ENCODE measurements at regions not wholly inside any gene's neighbourhood (a gene's known extent, or its start where the extent isn't known, plus 50 kb on each side); places are given as distances from the start of the nearest gene placed in this dataset.
"Not testable (repeated sequence)": the region's sequence is repeated elsewhere in the genome, so short reads cannot be mapped to it uniquely, and the experiment has no call there.

DNA sequence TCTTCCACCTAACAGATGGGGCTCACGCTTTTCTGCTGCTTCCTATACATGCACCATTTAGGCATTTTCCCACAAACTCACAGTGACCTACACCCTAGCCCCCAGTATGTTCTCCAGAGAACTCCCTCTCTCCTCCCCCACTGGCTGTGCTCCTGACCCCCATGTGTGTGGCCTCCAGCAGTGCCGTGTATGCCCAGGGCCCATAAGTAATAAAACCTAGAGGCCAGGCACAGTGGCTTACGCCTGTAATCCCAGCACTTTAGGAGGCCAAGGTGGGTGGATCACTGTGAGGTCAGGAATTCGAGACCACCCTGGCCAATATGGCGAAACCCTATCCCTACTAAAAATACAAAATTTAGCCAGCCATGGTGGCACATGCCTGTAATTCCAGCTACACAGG lies 54.7 kb upstream of the NXT1 start:
- peak overlapping the region; percentile 36 to 77 for H3K27ac ChIP-seq
- H3K4me1 ChIP-seq = peaks cover 66% of the 10 kb centered on the region
- 79 to 88% methylated on average over 5 of the region's 5 CpGs for WGBS, 2 donors

DNA sequence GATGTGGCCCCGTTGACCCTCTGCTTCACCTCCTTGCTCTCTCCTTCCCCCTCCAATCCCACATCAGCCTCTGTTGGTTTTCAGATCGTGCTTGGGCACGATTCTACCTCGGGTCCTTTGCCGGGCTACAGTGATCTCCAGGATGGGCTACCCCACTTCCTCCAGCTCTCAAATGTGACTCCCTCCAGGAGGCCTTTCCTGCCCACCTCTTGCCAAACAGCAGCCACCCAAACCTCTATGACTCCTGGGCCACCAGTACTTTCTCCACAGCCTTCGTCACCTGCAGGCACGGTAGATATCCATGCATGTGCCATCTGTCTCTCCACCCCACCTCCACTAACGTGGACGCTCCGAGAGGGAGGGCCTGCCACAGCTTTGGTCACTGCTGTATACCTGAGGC lies 55.9 kb upstream of the NXT1 start:
- TF ChIP-seq POLR2A (IDR thresholded peaks at IDR 0.05) = no peak
- TF ChIP-seq, protein P1, sequence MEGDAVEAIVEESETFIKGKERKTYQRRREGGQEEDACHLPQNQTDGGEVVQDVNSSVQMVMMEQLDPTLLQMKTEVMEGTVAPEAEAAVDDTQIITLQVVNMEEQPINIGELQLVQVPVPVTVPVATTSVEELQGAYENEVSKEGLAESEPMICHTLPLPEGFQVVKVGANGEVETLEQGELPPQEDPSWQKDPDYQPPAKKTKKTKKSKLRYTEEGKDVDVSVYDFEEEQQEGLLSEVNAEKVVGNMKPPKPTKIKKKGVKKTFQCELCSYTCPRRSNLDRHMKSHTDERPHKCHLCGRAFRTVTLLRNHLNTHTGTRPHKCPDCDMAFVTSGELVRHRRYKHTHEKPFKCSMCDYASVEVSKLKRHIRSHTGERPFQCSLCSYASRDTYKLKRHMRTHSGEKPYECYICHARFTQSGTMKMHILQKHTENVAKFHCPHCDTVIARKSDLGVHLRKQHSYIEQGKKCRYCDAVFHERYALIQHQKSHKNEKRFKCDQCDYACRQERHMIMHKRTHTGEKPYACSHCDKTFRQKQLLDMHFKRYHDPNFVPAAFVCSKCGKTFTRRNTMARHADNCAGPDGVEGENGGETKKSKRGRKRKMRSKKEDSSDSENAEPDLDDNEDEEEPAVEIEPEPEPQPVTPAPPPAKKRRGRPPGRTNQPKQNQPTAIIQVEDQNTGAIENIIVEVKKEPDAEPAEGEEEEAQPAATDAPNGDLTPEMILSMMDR (IDR thresholded peaks at IDR 0.05) = no peak
- 87 to 97% methylated on average over 10 of the region's 10 CpGs for WGBS, 2 donors
- Histone ChIP-seq H3K27me3 (no peaks in the 10 kb centered on the region), H3K4me3 (no peak overlapping the region), H3K27ac (peak overlapping the region; percentile 77 to 81), H3K36me3 (ENCODE audit: low read depth, missing control alignments) (no peaks in the 10 kb centered on the region), H3K4me1 (peaks cover 75% of the 10 kb centered on the region), H3K9me3 (no peaks in the 10 kb centered on the region)
- intact Hi-C loops (cut with DNase I; ENCODE audit: low total_unique reads) = no loop called here
- no peak for DNase-seq

More for the DNA sequence above, 54.7 kb upstream of the NXT1 start:
- TF ChIP-seq POLR2A (IDR thresholded peaks at IDR 0.05) = no peak
- TF ChIP-seq, protein P1 (IDR thresholded peaks at IDR 0.05) = no peak
- Histone ChIP-seq H3K4me3 (no peak overlapping the region), H3K9me3 (no peaks in the 10 kb centered on the region), H3K36me3 (ENCODE audit: low read depth, missing control alignments) (no peaks in the 10 kb centered on the region), H3K27me3 (no peaks in the 10 kb centered on the region)
- DNase-seq = no peak
- intact Hi-C loops (cut with DNase I; ENCODE audit: low total_unique reads) = no loop called here

DNA sequence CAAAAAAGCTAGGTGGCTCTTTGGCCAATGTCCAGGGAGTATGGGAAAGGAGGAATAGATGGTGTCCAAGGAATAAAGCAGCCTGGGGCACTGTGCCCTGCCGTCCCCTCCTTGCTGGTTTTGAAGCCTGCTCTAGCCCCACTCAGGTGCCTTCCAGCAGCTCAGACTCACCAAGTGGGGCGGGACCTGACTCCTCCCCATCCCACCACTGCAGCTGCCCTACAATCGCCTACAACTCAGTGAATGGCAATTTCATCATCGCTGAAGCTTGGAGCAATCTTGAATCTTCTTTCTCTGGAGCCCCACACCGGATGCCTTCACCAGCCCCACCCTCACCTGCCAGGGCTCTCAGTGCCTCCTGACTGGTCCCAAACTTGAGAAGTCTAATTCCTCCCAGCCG lies 56.4 kb upstream of the NXT1 start:
- WGBS, 2 donors = 88 to 89% methylated on average over 6 of the region's 6 CpGs
- intact Hi-C loops (cut with DNase I; ENCODE audit: low total_unique reads) = no loop called here

DNA sequence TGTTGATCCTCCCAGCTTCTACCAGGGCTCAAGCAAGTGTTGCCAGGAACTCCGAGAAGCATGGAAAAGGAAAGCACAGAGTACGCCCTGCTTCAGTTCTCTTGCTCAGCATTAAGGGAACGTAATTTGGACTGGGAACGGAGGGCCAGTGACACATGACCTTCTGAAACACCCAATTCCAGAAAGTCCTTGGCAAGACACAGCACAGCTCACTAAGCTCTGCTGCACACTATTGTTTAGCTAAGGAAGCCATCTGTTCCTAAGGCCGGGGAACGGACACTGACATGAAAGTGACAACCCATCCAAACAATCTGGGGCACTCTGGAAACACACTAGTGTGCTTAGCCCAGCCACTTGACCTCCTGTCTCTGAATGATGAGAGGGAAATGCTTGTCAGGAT lies 56.9 kb upstream of the NXT1 start:
- no peaks in the 10 kb centered on the region for H3K9me3 ChIP-seq
- no peaks in the 10 kb centered on the region for H3K36me3 ChIP-seq (ENCODE audit: low read depth, missing control alignments)
- DNase-seq = peak; percentile 75
- TF ChIP-seq POLR2A (IDR thresholded peaks at IDR 0.05) = no peak
- TF ChIP-seq, protein P1 (IDR thresholded peaks at IDR 0.05) = no peak
- WGBS, 2 donors = 13 to 33% methylated on average over 3 to 6 of the region's 6 CpGs
- no peak overlapping the region for H3K4me3 ChIP-seq
- H3K4me1 ChIP-seq = peaks cover 75% of the 10 kb centered on the region
- intact Hi-C loops (cut with DNase I; ENCODE audit: low total_unique reads) = no loop called here
- no peaks in the 10 kb centered on the region for H3K27me3 ChIP-seq
- H3K27ac ChIP-seq = peak overlapping the region; percentile 77 to 81

More for the DNA sequence above, 56.4 kb upstream of the NXT1 start:
- Histone ChIP-seq H3K4me1 (peaks cover 75% of the 10 kb centered on the region), H3K36me3 (ENCODE audit: low read depth, missing control alignments) (no peaks in the 10 kb centered on the region), H3K9me3 (no peaks in the 10 kb centered on the region), H3K27me3 (no peaks in the 10 kb centered on the region), H3K4me3 (no peak overlapping the region), H3K27ac (peak overlapping the region; percentile 77 to 81)
- TF ChIP-seq POLR2A (IDR thresholded peaks at IDR 0.05) = no peak
- TF ChIP-seq, protein P1 (IDR thresholded peaks at IDR 0.05) = no peak
- no peak for DNase-seq

DNA sequence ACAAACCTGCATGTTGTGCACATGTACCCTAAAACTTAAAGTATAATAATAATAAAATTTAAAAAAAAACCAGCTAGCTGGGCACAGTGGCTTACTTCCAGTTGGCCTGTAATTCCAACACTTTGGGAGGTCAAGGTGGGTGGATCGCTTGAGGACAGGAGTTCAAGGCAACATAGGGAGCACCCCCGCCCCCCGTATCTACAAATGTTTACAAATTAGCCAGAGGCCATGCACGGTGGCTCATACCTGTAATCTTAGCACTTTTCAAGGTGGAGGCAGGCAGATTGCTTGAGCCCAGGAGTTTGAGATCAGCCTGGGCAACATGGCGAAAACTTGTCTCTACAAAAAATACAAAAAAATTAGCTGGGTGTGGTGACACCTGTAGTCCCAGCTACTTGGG lies 58.3 kb upstream of the NXT1 start:
- peaks cover 61% of the 10 kb centered on the region for H3K4me1 ChIP-seq
- DNase-seq; H3K36me3 ChIP-seq (ENCODE audit: low read depth, missing control alignments); intact Hi-C loops (cut with DNase I; ENCODE audit: low total_unique reads); H3K9me3 ChIP-seq; H3K4me3 ChIP-seq; H3K27me3 ChIP-seq: not testable (repeated sequence)
- 66 to 90% methylated on average over 5 of the region's 5 CpGs for WGBS, 2 donors
- peak overlapping the region; percentile 77 to 81 for H3K27ac ChIP-seq

All from testis (tissue), 2 donors.